Dedifferentiated amniotic fluid mesenchymal stem cell (primary cell): ENCODE measurements at regions not wholly inside any gene's neighbourhood (a gene's known extent, or its start where the extent isn't known, plus 50 kb on each side); places are given as distances from the start of the nearest gene placed in this dataset.
A peak's percentile ranks its signal among the peaks of the same experiment; 100 is the strongest.

Source experiments
- DNase-seq: peaks from one replicate; pipeline ENCODE4 v3.0.0-alpha.2; 2016; ENCODE audit errors: extremely low spot score

GRCh38 chr12:94027561-94027960 is 120.8 kb upstream of the PLXNC1 start:
- DNase-seq = no peak

- DNase-seq = no peak
Observed at GRCh38 chr12:94031763-94032162, 116.6 kb upstream of the PLXNC1 start.

DNA sequence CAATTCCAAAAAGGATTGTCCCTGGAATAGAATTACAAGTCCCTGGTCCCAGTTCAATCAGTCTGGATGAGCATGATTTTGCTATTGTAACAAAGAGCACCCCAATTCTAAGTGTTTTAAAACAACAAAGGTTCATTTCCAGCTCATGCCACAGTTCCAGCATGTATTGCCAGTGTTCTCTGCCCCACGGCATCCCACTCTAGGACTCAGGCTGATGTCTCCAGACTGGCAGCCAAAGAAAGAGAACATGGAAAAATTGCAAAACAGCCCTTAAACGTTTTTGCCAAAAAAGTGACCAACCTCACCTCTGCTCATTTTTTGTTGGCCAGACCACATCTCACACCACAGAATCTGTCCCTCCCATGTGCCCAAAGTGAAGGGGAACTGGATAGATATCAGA is 116.0 kb upstream of the PLXNC1 start:
- no peak for DNase-seq

DNA sequence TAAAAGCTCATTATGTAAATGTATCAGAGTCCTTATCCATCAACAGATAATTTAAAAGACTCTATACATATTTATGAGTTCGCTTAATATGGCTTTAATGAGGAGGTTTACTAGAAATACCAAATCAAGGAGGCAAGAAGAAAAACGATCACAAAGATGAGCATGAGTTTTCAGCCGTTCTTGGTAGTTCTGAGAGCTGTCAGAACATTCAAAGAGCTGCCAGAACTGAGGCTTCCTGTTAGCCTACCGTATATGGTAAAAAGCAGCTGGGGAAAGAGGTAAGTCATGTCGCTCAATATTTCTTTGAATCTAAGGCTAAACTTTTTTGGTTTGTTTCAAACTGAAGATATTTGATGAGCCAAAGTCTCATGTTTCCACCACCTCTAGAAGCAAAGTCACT is 115.3 kb upstream of the PLXNC1 start:
- DNase-seq = no peak

- no peak for DNase-seq
Observed at GRCh38 chr12:94033784-94034183, 114.6 kb upstream of the PLXNC1 start.

- no peak for DNase-seq
Observed at GRCh38 chr12:94037444-94037843, 110.9 kb upstream of the PLXNC1 start.

- DNase-seq = no peak
Observed at GRCh38 chr12:94038605-94039004, 109.8 kb upstream of the PLXNC1 start.

GRCh38 chr12:94039199-94039840 is 109.1 kb upstream of the PLXNC1 start:
- no peak for DNase-seq

DNA sequence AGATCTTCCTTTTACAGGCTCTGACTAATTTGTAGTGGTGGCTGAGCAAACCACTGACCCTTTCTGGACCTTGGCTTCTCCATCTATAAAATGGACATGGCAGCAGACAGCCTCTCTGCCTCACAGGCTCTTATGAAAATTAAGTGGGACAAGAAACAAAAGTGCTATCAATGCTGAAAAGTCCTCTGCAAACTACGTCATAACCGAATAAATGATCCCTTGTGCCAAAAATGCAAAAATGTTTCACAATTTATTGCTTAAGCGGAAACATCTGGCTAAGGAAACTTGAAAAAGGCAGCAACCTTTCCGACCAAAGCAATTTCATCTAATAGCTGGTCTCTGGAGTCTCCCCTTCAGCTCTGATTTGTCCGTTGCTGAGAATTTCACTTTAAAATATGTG is 108.5 kb upstream of the PLXNC1 start:
- DNase-seq = no peak

- no peak for DNase-seq
Observed at GRCh38 chr12:94041850-94042249, 106.5 kb upstream of the PLXNC1 start.

DNA sequence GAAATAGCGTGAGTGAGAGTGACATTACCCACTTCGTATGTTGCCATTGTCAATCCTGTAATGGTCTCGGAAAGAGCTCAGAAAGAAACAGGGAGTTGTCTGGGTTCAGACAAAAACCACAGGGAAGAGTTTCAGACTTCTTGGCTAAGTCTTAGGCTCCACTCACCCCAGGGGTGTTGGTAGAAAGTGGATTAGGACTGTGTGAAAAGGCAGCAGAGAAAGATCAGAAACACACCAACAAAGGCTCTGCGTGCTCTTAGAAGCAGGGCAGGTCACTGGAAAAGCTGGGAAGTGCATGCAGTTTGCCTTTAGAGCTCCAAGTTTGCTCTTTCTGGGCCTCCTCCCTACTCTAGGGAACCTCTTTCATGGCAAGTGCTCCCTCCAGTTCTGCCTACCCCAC is 106.1 kb upstream of the PLXNC1 start:
- no peak for DNase-seq

DNA sequence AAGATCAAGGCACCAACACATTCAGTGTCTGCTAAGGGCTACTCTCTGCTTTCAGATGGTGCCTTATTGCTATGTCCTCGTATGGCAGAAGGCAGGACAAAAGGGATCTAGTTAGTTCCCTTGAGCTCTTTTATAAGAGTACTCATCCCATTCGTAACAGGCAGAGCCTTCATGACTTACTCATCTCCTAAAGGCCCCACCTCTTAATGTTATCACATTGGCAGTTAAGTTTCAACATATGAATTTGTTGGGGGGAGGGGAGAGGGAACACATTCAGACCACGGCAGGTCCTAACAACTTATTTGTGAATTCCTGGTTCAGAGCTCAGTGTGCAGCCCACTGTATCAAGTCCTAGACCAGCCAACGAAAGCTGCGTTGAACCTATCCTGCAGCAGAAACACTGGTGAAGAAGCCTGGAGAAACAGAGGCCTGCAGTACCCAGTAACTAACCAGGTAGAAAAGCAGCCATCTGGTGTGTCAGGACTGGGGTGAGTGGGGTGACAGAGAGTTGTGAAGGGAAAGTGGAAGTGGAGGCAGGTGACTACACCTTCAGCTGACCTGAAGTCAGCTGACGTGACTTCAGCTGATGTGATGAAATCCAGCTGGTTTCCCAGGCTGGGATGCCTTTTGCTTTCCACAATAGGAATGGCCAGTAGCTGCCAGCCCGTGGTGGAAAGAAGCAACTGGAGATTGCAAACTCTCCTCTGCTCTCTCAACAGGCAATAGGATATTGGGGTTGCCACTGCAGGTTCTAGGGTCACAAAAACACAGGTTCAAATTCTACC is 101.6 kb upstream of the PLXNC1 start:
- DNase-seq = no peak

DNA sequence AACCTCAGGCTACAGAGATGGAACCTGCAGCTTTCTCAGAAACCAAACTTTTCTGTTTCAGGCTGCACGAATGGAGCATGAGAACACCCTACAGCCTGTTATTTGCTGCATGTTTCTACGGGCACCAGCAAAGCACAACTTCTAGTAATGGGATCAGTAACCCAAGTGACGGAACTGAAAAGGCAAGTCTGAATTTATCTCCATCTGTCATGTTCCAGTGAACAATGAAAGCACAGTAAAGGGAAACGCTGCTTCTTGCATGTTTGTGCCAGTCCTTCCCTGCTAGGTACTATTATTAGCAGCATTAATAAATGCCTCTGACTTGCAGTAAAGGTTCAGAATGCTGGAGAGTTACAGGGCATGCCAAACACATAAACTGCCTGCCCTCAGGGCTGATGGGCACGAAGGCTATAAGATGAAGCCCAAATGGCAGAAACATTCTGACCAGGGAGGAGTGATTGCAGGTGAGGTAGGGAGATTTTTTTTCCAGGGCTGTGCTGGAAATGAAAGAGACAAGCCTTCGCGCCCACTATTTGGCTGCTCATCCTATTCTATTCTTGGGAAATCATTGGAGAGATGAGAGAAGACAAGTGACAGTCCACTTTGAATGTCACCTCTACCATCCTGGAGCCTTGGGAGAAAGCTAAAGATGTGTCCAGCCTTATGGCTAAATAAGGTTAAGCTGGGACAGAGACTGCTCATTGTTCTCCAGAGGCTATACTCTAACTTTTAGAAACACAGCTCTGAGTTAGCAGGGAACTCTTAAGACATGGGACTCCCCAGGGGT is 100.4 kb upstream of the PLXNC1 start:
- no peak for DNase-seq

DNA sequence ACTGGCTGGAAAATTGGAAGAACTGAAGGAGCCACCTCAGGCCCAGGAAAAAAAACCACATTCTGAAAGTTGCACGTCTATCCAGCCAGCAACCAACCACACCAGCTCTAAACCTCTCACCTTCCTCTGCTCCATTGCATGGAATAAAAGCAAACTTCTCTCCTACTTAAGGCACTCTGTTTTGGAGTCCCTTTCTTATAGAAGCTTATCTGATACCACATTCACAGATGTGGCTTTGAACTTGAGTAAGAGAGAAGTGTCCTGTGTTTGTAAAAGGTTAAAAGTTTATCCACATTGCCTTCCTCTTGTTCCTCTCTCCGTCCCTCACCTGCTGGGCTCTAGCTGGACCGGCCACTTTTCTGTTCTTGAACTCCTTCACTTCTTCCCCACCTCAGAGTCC is 99.6 kb upstream of the PLXNC1 start:
- DNase-seq = no peak

DNA sequence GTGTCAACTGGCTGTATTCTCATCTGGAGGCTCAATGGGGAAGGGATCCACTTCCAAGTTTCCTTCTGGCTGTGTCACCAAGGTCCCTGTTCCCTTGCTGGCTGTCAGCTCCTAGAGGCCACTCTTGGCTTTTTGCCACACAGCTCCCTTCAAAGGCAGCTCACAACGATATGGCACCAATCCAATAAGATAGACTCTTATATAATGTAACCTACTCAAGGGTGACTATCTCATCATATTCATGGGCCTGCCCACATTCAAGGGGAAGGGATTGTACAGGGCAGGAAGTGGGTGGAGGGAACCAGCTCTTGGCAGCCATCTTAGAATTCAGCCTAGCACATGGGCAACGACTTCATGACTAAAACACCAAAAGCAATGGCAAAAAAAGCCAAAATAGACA is 98.7 kb upstream of the PLXNC1 start:
- DNase-seq = no peak

DNA sequence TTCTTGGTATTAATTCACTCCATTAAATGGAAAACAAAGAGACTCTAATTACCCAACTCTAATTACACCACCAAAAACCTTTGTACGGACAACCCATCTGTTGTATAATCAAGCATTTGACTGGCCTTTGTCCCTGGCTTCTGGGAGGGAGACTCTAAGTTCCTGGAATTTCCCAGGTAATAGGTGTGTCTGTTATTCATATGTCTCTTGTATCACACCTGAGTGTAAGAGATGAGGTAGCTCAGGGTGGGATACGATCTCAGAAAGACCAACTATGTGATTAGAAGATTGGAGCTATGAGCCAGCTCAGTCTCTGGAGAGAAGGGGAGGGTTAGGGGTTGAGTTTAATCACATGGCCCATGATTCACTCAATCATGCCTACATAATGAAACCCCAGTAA is 94.7 kb upstream of the PLXNC1 start:
- no peak for DNase-seq

GRCh38 chr12:94055528-94055927 is 92.8 kb upstream of the PLXNC1 start:
- no peak for DNase-seq

DNA sequence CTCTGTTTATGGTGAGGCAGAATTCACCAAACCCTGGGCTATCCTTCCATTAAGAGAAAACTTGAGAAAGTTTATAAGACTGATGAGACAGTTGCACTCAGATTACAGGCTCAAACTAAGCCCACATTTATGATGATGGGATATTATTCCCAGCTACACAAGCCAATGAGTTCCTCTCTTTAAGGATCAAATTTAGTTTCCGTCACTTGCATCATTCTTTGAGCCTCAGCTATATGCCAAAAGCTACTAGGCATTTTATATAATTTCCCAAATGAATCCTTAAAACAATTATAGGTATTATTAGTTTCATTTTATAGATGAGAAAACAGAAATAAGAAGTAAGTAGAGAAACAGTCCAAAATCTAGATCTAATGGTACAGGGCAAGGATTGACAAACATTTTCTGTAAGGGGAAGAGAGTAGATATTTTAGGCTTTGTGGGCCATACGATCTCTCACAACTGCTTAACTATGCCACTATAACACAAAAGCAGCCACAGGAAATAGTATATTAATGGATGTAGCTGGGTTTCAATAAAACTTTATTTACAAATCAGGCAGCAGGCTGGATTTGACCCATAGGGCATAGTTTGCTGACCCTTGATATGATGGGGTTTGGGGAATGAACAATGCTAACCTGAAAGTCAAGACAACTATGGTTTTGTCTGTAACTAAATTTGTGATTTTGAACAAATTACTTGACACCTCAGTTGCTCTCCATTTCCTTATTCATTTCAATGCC is 91.8 kb upstream of the PLXNC1 start:
- no peak for DNase-seq

- peak; percentile 53 for DNase-seq
Observed at GRCh38 chr12:94057262-94058151, 90.9 kb upstream of the PLXNC1 start.

DNA sequence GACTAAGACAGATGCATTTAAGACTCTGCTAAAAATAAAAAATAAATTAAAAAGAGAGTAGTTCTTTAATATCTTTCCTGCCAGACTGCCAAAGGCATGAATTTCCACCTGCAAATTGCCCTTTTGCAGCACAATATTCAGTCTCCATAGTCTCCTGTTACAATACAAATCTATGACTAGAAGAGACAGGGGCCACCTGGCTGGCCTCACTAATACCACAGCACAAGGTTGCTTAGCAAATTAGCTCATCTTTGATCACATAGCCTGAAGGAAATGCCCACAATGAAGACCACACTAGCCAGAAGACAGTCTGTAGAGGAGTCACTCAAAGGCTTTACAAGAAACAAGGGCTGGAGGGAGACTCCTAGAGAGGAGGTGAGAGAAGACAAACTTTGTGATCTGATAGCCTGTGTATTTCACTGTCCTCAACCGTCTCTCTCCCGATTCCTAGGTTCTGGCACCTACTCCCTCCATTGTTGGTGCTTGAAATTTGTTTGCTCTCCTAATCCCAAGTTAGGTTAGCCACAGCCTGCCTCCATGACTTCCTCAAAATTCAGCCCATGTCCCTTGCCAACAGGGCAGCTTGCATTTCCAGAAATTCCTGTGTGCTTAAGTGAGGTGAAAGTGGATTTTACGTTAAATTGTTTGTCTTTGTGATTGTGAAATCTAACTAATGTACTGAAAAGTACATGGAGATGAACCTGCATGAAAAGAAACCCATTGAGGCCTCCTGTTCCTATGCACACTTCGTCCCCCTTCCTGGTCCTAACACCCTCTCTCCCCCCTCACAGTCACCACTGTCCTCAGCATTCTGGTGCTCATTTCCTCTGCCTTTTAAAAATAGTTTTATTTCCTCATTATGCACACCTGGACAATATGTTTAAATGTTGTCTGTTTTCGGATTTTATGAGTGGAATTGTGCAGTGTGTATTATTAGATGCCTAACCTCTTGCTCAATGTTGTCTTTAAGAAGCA is 88.7 kb upstream of the PLXNC1 start:
- DNase-seq = no peak
